HepG2 (cell line): ENCODE measurements at regions not wholly inside any gene's neighbourhood (a gene's known extent, or its start where the extent isn't known, plus 50 kb on each side); places are given as distances from the start of the nearest gene placed in this dataset.

ENCODE experiments used
- ATAC-seq: fragments of 200-7000 bp; cut with Tn5 transposase; 3 replicates; pipeline ENCODE4 v1.9.1; 2020; ENCODE audit warnings: mild to moderate bottlenecking, moderate library complexity
- BruUV-seq: library from RNA; stranded (reverse); fragments of 400-500 nt; replicated peaks from 2 replicates; lab custom pipeline; 2021; lab: Mats Ljungman, UMichigan
- CTCF ChIA-PET: fragments of 300-600 bp; formaldehyde crosslinking; extraction: SDS; loops from one replicate; lab custom pipeline; 2021; ENCODE audit warnings: low total read pairs, inconsistent platforms, low intra/inter-chr PET ratio; lab: Yijun Ruan, JAX
- POLR2A ChIA-PET: fragments of 350-600 bp; sonication (Branson Sonifier 250); formaldehyde crosslinking; loops from one replicate; lab custom pipeline; 2020; ENCODE audit warnings: antibody characterized with exemption, inconsistent platforms; lab: Yijun Ruan, JAX
- DNase-seq: peaks from one replicate; pipeline ENCODE4 v3.0.0-alpha.2; 2015; ENCODE audit warnings: low spot score
- FAIRE-seq: peaks from 3 replicates; lab custom pipeline; 2011; peaks lifted over from hg19 to GRCh38; lab: Jason Lieb, UNC
- H2AFZ ChIP-seq: one replicate; pipeline ENCODE4 v1.6.1; 2011; ENCODE audit warnings: low read length, inconsistent platforms
- H3K27ac ChIP-seq: fragments of 300-600 bp; 3 replicates; pipeline ENCODE4 v1.8.0; 2011; ENCODE audit warnings: mixed run types, mild to moderate bottlenecking, mixed read lengths, low read length, inconsistent platforms; ENCODE audit not compliant: insufficient read depth; ENCODE audit errors: extremely low read length
- H3K27me3 ChIP-seq, 2 experiments: fragments of 200-600 bp in 1 of 2; 2 replicates in 1 of 2; 3 replicates in 1 of 2; pipeline versions ENCODE4 v1.6.0 to v1.8.0; 2011; ENCODE audit warnings: low read length in 2 of 2, mild to moderate bottlenecking in 2 of 2, moderate library complexity in 2 of 2, inconsistent platforms in 1 of 2; ENCODE audit not compliant: insufficient read depth in 2 of 2, control insufficient read depth in 1 of 2
- H3K36me3 ChIP-seq, 2 experiments: fragments of 200-600 bp in 1 of 2; replicated peaks in 1 of 2; 2 replicates in 1 of 2; 3 replicates in 1 of 2; pipeline versions ENCODE4 v1.5.1 to v1.8.0; 2011; ENCODE audit warnings: low read length in 2 of 2, inconsistent platforms in 1 of 2; ENCODE audit not compliant: insufficient read depth in 2 of 2, control insufficient read depth in 1 of 2
- H3K4me1 ChIP-seq: 2 replicates; pipeline ENCODE4 v1.5.1; 2012; ENCODE audit warnings: low read length, inconsistent platforms; ENCODE audit not compliant: insufficient read depth
- H3K4me2 ChIP-seq: 2 replicates; pipeline ENCODE4 v1.6.0; 2011; ENCODE audit warnings: low read depth, low read length, inconsistent platforms
- H3K4me3 ChIP-seq, 3 experiments: fragments of 200-600 bp in 1 of 3; sonication (generic), shearing (Covaris generic) in 1 of 3; replicated peaks in 1 of 3; 2 replicates each; pipeline ENCODE4 v1.5.1; 2011 to 2016; ENCODE audit warnings: low read length in 3 of 3, inconsistent platforms in 2 of 3, low read depth in 2 of 3, mild to moderate bottlenecking in 2 of 3, control low read depth in 1 of 3, mixed read lengths in 1 of 3; ENCODE audit not compliant: insufficient read depth in 1 of 3
- H3K79me2 ChIP-seq: one replicate; pipeline ENCODE4 v1.6.1; 2011; ENCODE audit warnings: low read length, inconsistent platforms; ENCODE audit not compliant: insufficient read depth
- H3K9ac ChIP-seq: 2 replicates; pipeline ENCODE4 v1.6.0; 2011; ENCODE audit warnings: mild to moderate bottlenecking, low read depth, low read length, inconsistent platforms; ENCODE audit not compliant: insufficient read depth
- H3K9me3 ChIP-seq: 2 replicates; pipeline ENCODE4 v1.5.1; 2012; ENCODE audit warnings: mild to moderate bottlenecking, low read length
- H4K20me1 ChIP-seq: 2 replicates; pipeline ENCODE4 v1.6.0; 2011; ENCODE audit warnings: inconsistent platforms, mild to moderate bottlenecking, low read length, moderate library complexity; ENCODE audit not compliant: insufficient read depth
- BHLHE40 ChIP-seq: IDR thresholded peaks from 2 replicates; pipeline ENCODE4 v1.6.1; 2011; ENCODE audit warnings: low read length, improper control_type of control experiment
- CENPBD1 ChIP-seq: sonication (generic); formaldehyde crosslinking; IDR thresholded peaks from 2 replicates; pipeline ENCODE4 v1.8.0; 2022; ENCODE audit warnings: missing genetic modification reagents, low read depth, mild to moderate bottlenecking, borderline replicate concordance
- CENPX ChIP-seq: sonication (generic); formaldehyde crosslinking; IDR thresholded peaks from 2 replicates; pipeline ENCODE4 v1.9.0; 2021; ENCODE audit warnings: mild to moderate bottlenecking, missing genetic modification reagents, moderate library complexity
- KDM4B ChIP-seq: sonication (generic); formaldehyde crosslinking; IDR thresholded peaks from 2 replicates; pipeline ENCODE4 v1.4.0; 2020; ENCODE audit warnings: missing genetic modification reagents
- PAXIP1 ChIP-seq: sonication (generic); formaldehyde crosslinking; conservative IDR thresholded peaks from 2 replicates; pipeline ENCODE4 v1.4.0; 2020; ENCODE audit warnings: mild to moderate bottlenecking, missing genetic modification reagents, moderate library complexity
- PITX1 ChIP-seq: sonication (generic); formaldehyde crosslinking; IDR thresholded peaks from 2 replicates; pipeline ENCODE4 v1.5.1; 2020; ENCODE audit warnings: mild to moderate bottlenecking, missing genetic modification reagents
- PREB ChIP-seq: sonication (generic); formaldehyde crosslinking; IDR thresholded peaks from 2 replicates; pipeline ENCODE4 v1.4.0; 2020; ENCODE audit warnings: missing genetic modification reagents
- YEATS2 ChIP-seq: sonication (generic); formaldehyde crosslinking; IDR thresholded peaks from 2 replicates; pipeline ENCODE4 v1.4.0; 2020; ENCODE audit warnings: missing genetic modification reagents, borderline replicate concordance
- ZC3H4 ChIP-seq: sonication (generic); formaldehyde crosslinking; IDR thresholded peaks from 2 replicates; pipeline ENCODE4 v1.4.0; 2020; ENCODE audit warnings: missing genetic modification reagents, borderline replicate concordance
- ZNF432 ChIP-seq: sonication (generic); formaldehyde crosslinking; IDR thresholded peaks from 2 replicates; pipeline ENCODE4 v1.5.0; 2020; ENCODE audit warnings: missing genetic modification reagents, mild to moderate bottlenecking, borderline replicate concordance
- ZNF691 ChIP-seq: sonication (generic); formaldehyde crosslinking; IDR thresholded peaks from 2 replicates; pipeline ENCODE4 v1.4.0; 2020; ENCODE audit warnings: missing genetic modification reagents, low read depth, mild to moderate bottlenecking, borderline replicate concordance
- WGBS: methylation state at CpG from one replicate; pipeline ENCODE4 v1.1.6; 2017; ENCODE audit warnings: low lambda C conversion rate; 5-methylcytosine and 5-hydroxymethylcytosine counted together
- in situ Hi-C: cut with HindIII; loops from 2 replicates; pipeline ENCODE4 v1.10.0; 2017; ENCODE audit warnings: low pct_unique_long_range_greater_than_20kb; ENCODE audit not compliant: extremely low pct_ligation_motif_present
- intact Hi-C: fragments of 100-400 bp; cut with micrococcal nuclease; formaldehyde crosslinking; loops from one replicate; pipeline ENCODE4 v1.10.0; 2022; ENCODE audit not compliant: unreplicated experiment

GRCh38 chr3:43953380-43953779 is 262.6 kb downstream of the ABHD5 start:
- in situ Hi-C loops: no loop called here
- TF ChIP-seq CENPBD1 (CRISPR knock-in tag): no peak
- no peak for TF ChIP-seq KDM4B (CRISPR knock-in tag)
- no peak for TF ChIP-seq ZNF432 (CRISPR knock-in tag)
- TF ChIP-seq BHLHE40: no peak
- TF ChIP-seq ZC3H4 (CRISPR knock-in tag): no peak
- TF ChIP-seq PREB: no peak
- no peak for TF ChIP-seq ZNF691
- no peak for TF ChIP-seq CENPX (CRISPR knock-in tag)
- TF ChIP-seq PITX1 (CRISPR knock-in tag): no peak
- TF ChIP-seq YEATS2 (CRISPR knock-in tag): no peak
- TF ChIP-seq PAXIP1 (CRISPR knock-in tag): no peak

More at GRCh38 chr3:43953380-43953779, 262.6 kb downstream of the ABHD5 start:
- no TSS peak for BruUV-seq
- ChIA-PET POLR2A (no interaction called here), CTCF (no interaction called here)
- Histone ChIP-seq H3K27me3 (peaks cover 3 to 68% of the 10 kb centered on the region in 2 experiments; a peak in 3 of 5 replicates), H3K4me1 (no peaks in the 10 kb centered on the region), H3K9me3 (no peaks in the 10 kb centered on the region), H3K9ac (no peak overlapping the region), H2AFZ (no peak overlapping the region), H4K20me1 (no peaks in the 10 kb centered on the region), H3K4me3 (no peak overlapping the region), H3K79me2 (no peaks in the 10 kb centered on the region), H3K36me3 (no peaks in the 10 kb centered on the region), H3K4me2 (no peak overlapping the region), H3K27ac (no peak overlapping the region)
- ATAC-seq (no peak), FAIRE-seq (no peak), DNase-seq (no peak)
- 7% methylated on average over 10 of the region's 10 CpGs for WGBS
- intact Hi-C loops: no loop called here
